ENCODE measurements at regions not wholly inside any gene's neighbourhood (a gene's known extent, or its start where the extent isn't known, plus 50 kb on each side); places are given as distances from the start of the nearest gene placed in this dataset.

DNA sequence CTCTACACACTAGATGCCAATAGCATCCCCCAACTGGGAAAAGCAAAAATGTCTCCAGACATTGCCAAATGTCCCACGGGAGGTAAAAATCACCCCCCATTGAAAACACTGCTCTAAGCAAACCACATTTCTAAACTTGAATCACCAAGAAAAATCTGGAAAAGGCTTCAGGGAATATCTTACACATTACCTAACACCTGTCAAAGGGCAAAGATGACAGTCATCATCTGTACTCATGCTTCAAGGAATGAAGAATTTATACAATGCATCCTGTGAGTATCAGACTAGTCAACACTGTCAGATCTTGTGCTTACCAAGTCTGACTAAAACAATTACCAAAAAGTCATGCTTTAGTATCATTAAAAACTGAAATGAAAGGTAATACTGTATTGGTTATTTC, 161.6 kb upstream of the SOX5 start:
- H3K4me3 ChIP-seq (ENCODE audit: low read depth in 2 of 2, low read length in 2 of 2): no peak overlapping the region
- H3K9me3 ChIP-seq (ENCODE audit: control insufficient read depth, insufficient read depth, low read depth, low read length): no peaks in the 10 kb centered on the region
- ATAC-seq: no peak
- TF ChIP-seq POLR2AphosphoS5 (IDR thresholded peaks at IDR 0.05; ENCODE audit: low read depth, low read length) (no peak), TCF7L2 (IDR thresholded peaks at IDR 0.05; ENCODE audit: low read depth, low read length) (no peak), SIN3A (IDR thresholded peaks at IDR 0.05; ENCODE audit: borderline replicate concordance, insufficient read depth, low read depth, low read length) (no peak)
- TF ChIP-seq, protein P1, sequence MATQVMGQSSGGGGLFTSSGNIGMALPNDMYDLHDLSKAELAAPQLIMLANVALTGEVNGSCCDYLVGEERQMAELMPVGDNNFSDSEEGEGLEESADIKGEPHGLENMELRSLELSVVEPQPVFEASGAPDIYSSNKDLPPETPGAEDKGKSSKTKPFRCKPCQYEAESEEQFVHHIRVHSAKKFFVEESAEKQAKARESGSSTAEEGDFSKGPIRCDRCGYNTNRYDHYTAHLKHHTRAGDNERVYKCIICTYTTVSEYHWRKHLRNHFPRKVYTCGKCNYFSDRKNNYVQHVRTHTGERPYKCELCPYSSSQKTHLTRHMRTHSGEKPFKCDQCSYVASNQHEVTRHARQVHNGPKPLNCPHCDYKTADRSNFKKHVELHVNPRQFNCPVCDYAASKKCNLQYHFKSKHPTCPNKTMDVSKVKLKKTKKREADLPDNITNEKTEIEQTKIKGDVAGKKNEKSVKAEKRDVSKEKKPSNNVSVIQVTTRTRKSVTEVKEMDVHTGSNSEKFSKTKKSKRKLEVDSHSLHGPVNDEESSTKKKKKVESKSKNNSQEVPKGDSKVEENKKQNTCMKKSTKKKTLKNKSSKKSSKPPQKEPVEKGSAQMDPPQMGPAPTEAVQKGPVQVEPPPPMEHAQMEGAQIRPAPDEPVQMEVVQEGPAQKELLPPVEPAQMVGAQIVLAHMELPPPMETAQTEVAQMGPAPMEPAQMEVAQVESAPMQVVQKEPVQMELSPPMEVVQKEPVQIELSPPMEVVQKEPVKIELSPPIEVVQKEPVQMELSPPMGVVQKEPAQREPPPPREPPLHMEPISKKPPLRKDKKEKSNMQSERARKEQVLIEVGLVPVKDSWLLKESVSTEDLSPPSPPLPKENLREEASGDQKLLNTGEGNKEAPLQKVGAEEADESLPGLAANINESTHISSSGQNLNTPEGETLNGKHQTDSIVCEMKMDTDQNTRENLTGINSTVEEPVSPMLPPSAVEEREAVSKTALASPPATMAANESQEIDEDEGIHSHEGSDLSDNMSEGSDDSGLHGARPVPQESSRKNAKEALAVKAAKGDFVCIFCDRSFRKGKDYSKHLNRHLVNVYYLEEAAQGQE (IDR thresholded peaks at IDR 0.05; ENCODE audit: insufficient read depth in 1 of 2, low read depth in 2 of 2, low read length in 1 of 2): no peak
- TF ChIP-seq, protein P2, sequence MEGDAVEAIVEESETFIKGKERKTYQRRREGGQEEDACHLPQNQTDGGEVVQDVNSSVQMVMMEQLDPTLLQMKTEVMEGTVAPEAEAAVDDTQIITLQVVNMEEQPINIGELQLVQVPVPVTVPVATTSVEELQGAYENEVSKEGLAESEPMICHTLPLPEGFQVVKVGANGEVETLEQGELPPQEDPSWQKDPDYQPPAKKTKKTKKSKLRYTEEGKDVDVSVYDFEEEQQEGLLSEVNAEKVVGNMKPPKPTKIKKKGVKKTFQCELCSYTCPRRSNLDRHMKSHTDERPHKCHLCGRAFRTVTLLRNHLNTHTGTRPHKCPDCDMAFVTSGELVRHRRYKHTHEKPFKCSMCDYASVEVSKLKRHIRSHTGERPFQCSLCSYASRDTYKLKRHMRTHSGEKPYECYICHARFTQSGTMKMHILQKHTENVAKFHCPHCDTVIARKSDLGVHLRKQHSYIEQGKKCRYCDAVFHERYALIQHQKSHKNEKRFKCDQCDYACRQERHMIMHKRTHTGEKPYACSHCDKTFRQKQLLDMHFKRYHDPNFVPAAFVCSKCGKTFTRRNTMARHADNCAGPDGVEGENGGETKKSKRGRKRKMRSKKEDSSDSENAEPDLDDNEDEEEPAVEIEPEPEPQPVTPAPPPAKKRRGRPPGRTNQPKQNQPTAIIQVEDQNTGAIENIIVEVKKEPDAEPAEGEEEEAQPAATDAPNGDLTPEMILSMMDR (IDR thresholded peaks at IDR 0.05): no peak
- H3K27me3 ChIP-seq (ENCODE audit: control insufficient read depth, insufficient read depth, low read length): no peaks in the 10 kb centered on the region
- intact Hi-C loops (cut with micrococcal nuclease; ENCODE audit: unreplicated experiment): no loop called here
- no peak for DNase-seq (ENCODE audit: low read depth, low spot score)
- no TSS peak for BruUV-seq (replicated peaks)
- no peak overlapping the region for H3K27ac ChIP-seq (ENCODE audit: low read length)
- ChIA-PET CTCF (no interaction called here), POLR2A (no interaction called here)
- H3K4me1 ChIP-seq (ENCODE audit: control insufficient read depth, insufficient read depth, low read length): no peaks in the 10 kb centered on the region
- in situ Hi-C loops (cut with HindIII; ENCODE audit: low pct_unique_long_range_greater_than_20kb, low sequenced_read_pairs): no loop called here
- H3K36me3 ChIP-seq (ENCODE audit: control insufficient read depth, insufficient read depth, low read length): no peaks in the 10 kb centered on the region

DNA sequence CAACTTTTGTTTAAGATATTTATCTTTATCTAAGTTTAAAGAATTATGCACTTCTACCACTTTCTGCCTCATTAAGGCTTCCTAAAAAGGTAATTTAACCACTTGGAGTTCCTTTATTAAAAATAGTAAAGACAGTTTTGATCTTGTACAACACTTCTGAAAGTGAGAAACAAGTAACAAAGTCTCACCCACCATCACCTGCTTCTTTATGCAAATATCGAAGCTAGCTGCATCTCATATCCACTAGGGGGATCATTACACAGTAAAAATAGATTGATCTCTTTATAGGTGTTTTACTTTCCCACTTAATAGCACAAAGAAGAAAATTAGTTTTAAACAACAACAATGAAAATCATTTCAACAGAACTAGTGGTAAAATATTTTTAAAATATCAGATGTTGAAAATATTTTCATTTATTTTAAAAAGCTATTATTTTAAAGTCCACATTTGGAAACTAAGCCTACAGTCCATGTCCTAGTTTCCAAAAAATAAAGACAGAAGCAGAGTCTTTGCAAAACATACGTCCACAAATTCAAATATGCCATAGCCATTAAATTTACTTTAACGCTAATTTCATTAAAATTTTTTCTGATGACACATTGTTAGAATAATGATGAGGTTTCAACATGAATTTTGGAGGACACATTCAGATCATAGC, 160.0 kb upstream of the SOX5 start:
- Histone ChIP-seq H3K4me1 (ENCODE audit: control insufficient read depth, insufficient read depth, low read length) (no peaks in the 10 kb centered on the region), H3K4me3 (ENCODE audit: low read depth in 2 of 2, low read length in 2 of 2) (no peak overlapping the region), H3K9me3 (ENCODE audit: control insufficient read depth, insufficient read depth, low read depth, low read length) (no peaks in the 10 kb centered on the region), H3K36me3 (ENCODE audit: control insufficient read depth, insufficient read depth, low read length) (no peaks in the 10 kb centered on the region), H3K27me3 (ENCODE audit: control insufficient read depth, insufficient read depth, low read length) (no peaks in the 10 kb centered on the region), H3K27ac (ENCODE audit: low read length) (no peak overlapping the region)
- ATAC-seq (no peak), DNase-seq (ENCODE audit: low read depth, low spot score) (no peak)
- no TSS peak for BruUV-seq (replicated peaks)
- CTCF ChIA-PET: no interaction called here
- POLR2A ChIA-PET: no interaction called here
- intact Hi-C loops (cut with micrococcal nuclease; ENCODE audit: unreplicated experiment) (no loop called here), in situ Hi-C loops (cut with HindIII; ENCODE audit: low pct_unique_long_range_greater_than_20kb, low sequenced_read_pairs) (no loop called here)
- no peak for TF ChIP-seq TCF7L2 (IDR thresholded peaks at IDR 0.05; ENCODE audit: low read depth, low read length)
- no peak for TF ChIP-seq POLR2AphosphoS5 (IDR thresholded peaks at IDR 0.05; ENCODE audit: low read depth, low read length)
- TF ChIP-seq, protein P2 (IDR thresholded peaks at IDR 0.05): peak; percentile 31; the same call in 1 of the 2 replicates

Measured in Panc1 (cell line).